ENCODE measurements at regions not wholly inside any gene's neighbourhood (a gene's known extent, or its start where the extent isn't known, plus 50 kb on each side); places are given as distances from the start of the nearest gene placed in this dataset.

DNA sequence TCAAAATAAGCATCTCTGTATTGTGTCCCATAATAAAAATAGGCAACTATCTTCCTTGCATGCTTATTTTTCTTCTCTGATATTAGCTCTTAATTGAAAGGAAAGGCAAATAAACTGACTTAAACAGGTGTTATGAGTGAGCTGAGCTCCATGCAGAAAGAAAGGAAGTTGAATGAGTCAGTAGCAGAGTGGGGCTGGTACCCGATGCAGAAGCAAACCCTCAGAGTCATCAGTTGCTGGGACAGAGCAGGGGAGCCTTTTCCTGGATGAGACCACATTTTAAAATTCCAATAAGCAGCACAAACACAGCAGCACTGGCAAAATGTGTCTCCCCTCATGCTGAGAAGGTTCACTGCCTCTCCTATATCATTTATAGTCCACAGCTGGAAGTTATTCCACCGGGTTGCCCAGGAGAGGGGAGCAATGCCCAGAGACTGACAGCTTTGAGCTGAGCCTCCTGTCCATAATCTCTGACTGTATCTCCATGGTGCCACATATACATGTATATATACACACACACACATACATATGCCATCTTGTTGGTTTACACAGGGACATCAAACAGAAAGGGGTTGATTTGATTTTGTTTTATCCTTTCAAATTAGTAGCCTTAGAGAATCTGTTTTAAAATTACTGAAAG, 274.3 kb upstream of the PPARGC1A start:
- in situ Hi-C loops (cut with MboI): no loop called here

More for the DNA sequence above, 274.3 kb upstream of the PPARGC1A start:
- Histone ChIP-seq H2AFZ (ENCODE audit: low read depth, low read length) (no peak overlapping the region), H3K9me1 (ENCODE audit: control insufficient read depth, insufficient read depth, low read length) (no peaks in the 10 kb centered on the region), H3K9ac (ENCODE audit: insufficient read depth in 1 of 2, low read depth in 2 of 2, low read length in 2 of 2) (no peak overlapping the region), H3K9me3 (replicated peaks; ENCODE audit: control insufficient read depth, insufficient read depth, low read depth, low read length) (no peaks in the 10 kb centered on the region), H3K36me3 (ENCODE audit: control insufficient read depth, insufficient read depth, low read length) (no peaks in the 10 kb centered on the region), H3K79me2 (ENCODE audit: control insufficient read depth, insufficient read depth, low read length) (no peaks in the 10 kb centered on the region), H3K4me1 (replicated peaks in 1 of 2; ENCODE audit: control insufficient read depth in 2 of 2, insufficient read depth in 2 of 2, low read length in 2 of 2) (no peaks in the 10 kb centered on the region), H4K20me1 (replicated peaks; ENCODE audit: control insufficient read depth, insufficient read depth, low read length) (no peaks in the 10 kb centered on the region), H3K4me2 (ENCODE audit: insufficient read depth, low read length) (no peak overlapping the region), H3K4me3 (no peak overlapping the region), H3K27ac (ENCODE audit: extremely low read depth, low read depth, low read length) (no peak overlapping the region), H3K27me3 (ENCODE audit: control insufficient read depth in 2 of 2, insufficient read depth in 2 of 2, low read length in 2 of 2) (no peaks in the 10 kb centered on the region)
- ATAC-seq (no peak), FAIRE-seq (no peak), DNase-seq (ENCODE audit: extremely low read depth in 1 of 4, low spot score in 3 of 4) (no peak)
- BruUV-seq (replicated peaks): no TSS peak
- ChIA-PET POLR2A (no interaction called here), CTCF (ENCODE audit: low intra/inter-chr PET ratio) (no interaction called here)
- WGBS (ENCODE audit: insufficient coverage, low coverage, missing lambda C conversion rate): 8% methylated on average over 2 of the region's 2 CpGs
- intact Hi-C loops (cut with micrococcal nuclease): no loop called here
- TF ChIP-seq BDP1 (IDR thresholded peaks at IDR 0.05; ENCODE audit: insufficient read depth, insufficient read length) (no peak), MED1 (CRISPR knock-in tag; IDR thresholded peaks at IDR 0.05; ENCODE audit: borderline replicate concordance) (no peak), ZNF408 (CRISPR knock-in tag; IDR thresholded peaks at IDR 0.05; ENCODE audit: low read depth) (no peak), POLR2A (conservative IDR thresholded peaks at IDR 0.05) (no peak), PYGO2 (tag; IDR thresholded peaks at IDR 0.05) (no peak), SMAD1 (IDR thresholded peaks at IDR 0.05; ENCODE audit: low read depth, low read length, partially characterized antibody) (no peak), MITF (IDR thresholded peaks at IDR 0.05) (no peak), RAD51 (IDR thresholded peaks at IDR 0.05; ENCODE audit: borderline replicate concordance, low read depth) (no peak)
- TF ChIP-seq, protein P1, sequence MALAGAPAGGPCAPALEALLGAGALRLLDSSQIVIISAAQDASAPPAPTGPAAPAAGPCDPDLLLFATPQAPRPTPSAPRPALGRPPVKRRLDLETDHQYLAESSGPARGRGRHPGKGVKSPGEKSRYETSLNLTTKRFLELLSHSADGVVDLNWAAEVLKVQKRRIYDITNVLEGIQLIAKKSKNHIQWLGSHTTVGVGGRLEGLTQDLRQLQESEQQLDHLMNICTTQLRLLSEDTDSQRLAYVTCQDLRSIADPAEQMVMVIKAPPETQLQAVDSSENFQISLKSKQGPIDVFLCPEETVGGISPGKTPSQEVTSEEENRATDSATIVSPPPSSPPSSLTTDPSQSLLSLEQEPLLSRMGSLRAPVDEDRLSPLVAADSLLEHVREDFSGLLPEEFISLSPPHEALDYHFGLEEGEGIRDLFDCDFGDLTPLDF (CRISPR knock-in tag; IDR thresholded peaks at IDR 0.05): no peak
- TF ChIP-seq, protein P2, sequence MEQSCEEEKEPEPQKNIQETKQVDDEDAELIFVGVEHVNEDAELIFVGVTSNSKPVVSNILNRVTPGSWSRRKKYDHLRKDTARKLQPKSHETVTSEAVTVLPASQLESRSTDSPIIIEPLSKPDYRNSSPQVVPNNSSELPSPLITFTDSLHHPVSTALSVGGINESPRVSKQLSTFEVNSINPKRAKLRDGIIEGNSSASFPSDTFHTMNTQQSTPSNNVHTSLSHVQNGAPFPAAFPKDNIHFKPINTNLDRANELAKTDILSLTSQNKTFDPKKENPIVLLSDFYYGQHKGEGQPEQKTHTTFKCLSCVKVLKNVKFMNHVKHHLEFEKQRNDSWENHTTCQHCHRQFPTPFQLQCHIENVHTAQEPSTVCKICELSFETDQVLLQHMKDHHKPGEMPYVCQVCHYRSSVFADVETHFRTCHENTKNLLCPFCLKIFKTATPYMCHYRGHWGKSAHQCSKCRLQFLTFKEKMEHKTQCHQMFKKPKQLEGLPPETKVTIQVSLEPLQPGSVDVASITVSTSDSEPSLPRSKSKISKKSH (CRISPR knock-in tag; IDR thresholded peaks at IDR 0.05): no peak
